GM21367 (cell line): ENCODE measurements at regions not wholly inside any gene's neighbourhood (a gene's known extent, or its start where the extent isn't known, plus 50 kb on each side); places are given as distances from the start of the nearest gene placed in this dataset.

Source experiments
- ATAC-seq: cut with Tn5 transposase; IDR thresholded peaks from one replicate; pipeline ENCODE4 v1.9.1; 2021; ENCODE audit not compliant: unreplicated experiment

DNA sequence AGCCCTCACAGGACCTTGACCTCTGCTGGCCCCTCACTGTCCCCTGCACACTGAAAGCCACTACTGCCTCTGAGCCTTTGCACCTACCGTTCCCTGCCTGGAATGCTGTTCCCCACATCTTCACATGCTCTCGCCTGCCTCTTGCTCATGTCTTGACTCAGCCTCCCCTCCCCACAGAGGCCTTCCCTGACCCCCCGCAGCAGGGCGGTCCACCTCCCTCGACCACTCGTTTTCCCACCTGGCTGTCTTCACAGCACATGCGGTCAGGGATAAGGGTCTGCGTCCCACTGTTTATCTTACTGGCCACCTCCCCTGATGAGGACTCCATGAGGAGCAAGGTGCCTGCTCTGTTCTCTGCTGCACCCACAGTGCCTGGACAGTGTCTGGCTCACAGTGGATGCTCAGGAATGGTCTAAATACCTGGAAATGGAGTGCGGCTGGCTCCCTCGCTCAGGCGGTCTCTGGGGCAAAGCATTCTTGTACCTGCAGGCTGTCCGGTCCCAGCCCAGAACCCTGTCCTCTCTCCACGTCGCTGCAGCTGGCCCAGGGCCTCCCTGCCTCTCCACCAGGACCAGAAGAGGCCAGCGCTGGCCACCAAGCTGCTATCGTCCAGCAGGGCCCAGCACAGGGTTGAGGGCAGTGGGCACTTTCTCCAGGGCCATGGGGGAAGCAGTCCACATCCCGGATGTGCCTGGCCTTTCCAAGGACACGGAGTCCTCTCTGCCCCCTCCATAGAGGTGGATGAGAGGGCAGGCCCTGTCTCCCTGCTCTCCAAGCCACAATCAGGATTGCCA is 107.4 kb downstream of the NCOR2 start:
- no peak for ATAC-seq

DNA sequence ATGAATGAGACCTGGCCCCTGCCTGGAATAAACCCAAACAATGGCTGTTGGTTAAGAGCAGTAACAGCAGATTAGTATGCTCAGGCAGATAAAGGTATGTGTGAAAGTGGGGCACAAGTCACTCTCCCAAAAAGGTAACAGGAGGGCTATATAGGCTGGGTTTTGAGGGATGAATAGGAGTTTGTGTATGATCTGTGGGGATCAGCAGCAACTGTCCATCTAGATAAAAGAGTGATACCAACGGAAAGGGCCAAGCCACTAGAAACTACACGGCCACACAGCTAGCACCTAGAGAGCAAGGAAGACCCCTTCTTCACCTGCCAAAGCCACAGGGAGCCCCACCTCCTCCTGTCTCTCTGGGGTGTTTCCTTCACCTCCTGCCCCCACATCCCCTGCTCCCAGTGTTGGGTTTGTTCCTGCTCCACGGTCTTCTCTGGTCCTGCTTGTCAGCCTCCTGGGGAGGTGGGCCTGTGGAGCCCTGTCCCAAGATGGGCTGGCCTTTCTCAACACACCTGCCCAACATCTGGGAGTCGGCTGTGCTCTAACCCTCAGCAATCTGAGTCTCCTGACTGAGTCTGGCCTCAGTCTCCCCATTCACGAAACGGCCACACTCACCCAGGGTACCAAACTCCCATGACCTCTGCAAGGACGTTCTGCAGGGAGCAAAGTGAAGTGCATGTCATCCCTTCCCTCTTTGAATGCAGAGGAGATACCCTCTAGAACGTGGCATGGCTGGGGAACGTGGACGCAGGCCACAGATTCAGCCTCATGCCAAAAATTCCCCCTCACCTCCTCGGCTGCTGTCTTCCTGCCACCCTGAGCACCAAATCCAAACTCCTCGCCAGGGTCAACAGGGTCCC is 108.2 kb downstream of the NCOR2 start:
- ATAC-seq = no peak

DNA sequence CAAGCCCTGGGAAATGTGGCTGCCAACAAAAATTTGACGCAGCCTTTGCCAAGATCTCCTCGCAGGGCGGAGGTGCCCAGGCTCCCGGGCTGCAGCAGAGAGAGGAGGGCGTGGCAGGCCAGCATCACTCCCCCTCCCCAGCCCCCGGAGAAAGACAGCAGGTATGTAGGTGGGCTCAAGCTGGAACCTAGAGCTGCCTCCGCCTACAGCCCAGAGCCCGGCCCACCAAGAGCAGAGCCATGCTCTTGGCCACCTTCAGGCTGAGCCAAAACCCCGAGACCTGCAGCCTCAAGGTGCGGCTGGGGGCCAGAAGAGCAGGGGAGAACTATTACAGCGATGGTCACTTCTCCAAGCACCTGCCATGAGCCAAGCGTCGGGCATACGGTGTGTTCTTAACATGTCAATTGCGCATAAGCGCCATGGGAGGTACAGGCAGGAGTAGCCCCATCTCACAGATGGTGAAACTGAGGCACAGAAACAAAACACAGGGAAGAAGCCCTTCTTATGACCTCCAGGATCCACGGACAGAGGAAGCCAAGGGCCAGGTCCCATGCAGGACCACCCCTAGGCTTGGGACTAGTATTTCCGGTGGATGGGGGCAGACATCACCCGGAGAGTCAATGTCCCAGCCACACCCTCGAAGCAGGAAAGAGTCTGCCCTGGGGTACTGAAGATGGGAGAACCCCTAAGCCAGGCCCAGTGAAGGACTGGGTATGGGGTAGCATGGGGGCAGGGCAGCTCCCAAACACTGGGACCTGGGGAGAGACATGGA is 109.0 kb downstream of the NCOR2 start:
- ATAC-seq = no peak

DNA sequence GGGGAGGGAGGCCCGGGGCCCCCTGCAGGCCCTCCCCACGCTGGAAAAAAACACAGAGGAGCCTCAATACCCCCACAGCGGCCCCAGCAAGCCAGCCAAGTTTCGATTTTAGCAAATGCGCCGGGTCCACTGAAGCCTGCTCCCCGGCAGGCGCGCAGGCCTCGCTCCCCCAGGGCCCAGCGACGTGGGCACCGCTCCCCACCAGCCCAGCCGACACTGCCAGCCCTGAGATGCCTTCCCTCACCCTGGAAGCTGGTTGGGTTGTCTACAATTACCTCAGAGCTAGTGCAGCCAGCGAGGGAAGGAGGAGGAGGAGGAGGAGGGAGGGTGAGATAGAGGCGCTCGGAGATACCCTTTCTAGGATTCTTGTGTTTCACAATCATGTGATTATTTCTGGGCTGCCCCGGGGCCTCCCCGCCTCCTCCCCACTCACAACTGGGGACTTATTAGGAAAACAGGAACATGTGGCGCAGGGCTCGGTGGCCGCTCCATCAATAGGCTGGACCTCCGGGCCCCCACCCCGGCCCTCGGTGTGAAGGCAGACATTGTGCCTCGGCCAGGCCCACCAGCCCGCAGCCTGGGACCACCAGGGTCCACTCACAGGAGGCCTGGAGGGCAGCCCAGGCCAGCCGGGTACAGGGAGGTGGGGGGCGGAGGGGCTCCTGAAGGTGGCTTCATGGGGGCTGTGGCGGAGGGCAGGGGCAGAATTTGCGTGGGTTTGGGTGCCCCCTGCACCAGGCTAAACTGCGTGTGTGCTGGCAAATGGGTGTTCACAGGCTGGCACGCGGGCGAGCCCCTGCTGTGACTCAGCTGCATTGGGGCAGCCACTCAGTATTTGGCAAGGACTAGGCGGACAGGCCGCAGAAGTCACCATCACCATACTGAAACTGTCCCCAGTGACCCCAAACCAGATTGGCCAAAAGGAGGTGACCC is 109.9 kb downstream of the NCOR2 start:
- no peak for ATAC-seq

GRCh38 chr12:124456652-124457152 is 110.7 kb downstream of the NCOR2 start:
- ATAC-seq = no peak

DNA sequence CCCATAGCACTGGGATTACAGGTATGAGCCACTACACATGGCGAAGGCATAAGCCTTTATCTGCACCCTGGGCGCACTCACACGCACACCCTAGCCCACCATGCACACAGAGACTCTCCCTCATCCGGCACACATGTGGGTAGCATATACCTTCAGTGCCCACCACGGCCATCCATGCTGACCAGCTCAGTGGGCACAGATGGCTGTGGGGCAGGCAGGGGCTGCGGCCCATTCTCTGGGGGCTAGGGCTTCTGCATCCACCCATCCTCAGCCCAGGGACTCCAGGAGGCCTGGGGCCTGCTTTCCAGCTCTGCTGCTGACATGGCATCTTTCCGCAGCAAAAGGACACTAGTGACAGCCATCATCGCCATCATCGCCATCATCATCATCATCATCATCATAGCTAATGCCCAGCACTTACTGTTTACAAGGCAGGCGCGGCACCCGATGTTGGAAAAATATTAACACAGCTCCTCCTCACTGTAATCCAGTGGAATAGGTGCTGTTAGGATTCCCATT is 111.2 kb downstream of the NCOR2 start:
- no peak for ATAC-seq

DNA sequence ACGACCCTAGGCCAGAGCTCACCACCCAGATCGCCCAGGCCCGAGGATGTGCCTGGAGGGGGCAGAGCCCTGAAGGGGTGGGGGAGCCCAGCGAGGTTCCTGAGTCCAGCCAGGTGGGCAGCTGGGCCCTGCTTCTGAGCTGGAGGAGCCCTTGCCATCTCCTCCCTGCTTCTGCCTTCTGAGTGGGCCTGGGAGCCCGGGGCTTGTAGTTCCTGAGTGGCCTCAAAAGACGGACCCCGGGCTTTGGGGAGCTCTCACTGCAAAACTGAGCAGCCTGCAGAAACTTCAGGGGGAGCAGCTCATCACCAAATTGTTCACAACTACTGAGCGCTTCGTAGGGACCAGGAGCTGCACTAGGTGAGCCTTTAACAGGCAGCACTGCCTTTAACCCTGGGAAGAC is 112.1 kb downstream of the NCOR2 start:
- no peak for ATAC-seq

DNA sequence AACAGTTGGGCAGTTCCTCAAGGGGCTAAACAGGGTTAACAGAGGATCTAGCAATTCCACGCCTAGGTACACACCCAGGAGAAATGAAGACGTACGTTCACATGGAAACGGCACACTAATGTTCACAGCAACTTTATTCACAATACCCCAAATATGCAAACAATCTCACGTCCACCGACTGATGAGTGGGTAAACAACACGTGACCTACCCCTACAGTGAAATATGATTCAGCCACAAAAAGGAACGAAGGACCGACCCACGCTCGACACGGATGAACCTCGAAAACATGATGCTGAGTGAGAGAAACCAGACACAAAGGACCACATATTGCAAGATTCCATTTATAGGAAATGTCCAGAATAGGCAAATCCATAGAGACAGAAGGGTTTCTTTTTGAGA is 112.7 kb downstream of the NCOR2 start:
- ATAC-seq = no peak

GRCh38 chr12:124454352-124454725 is 113.1 kb downstream of the NCOR2 start:
- ATAC-seq = no peak

- peak; percentile 63 for ATAC-seq
Measured at GRCh38 chr12:124453419-124454351, 113.7 kb downstream of the NCOR2 start.

GRCh38 chr12:124452576-124453331 is 114.7 kb downstream of the NCOR2 start:
- no peak for ATAC-seq

DNA sequence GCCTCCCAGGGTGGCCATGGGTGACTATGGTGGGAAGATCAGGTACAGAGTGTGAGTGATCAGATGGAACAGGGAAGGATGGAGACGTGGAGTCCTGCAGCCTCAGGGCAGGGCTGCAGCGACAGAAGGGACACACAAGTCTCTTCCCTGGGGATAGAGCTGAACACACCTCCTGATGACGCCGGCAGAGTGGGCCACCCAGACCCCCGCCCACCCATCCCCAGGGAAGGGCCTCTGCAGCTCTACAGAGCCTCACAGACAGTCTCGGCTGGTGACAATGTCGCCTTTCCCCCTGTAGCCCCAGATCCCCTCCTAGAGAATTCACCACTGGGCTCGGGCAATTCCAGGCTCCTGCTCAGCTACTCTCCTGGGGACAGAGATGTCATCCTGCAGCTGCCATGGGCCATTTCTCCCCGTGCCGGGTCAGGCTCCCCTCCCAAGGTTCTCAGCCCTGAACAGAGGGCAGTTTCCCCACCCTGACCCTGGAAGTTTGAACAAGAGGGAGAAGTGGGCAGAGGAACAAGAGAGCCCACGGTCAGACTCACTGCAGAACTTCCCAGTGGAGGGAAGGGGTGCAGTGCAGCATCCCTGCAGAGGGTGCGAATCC is 115.7 kb downstream of the NCOR2 start:
- ATAC-seq = no peak

DNA sequence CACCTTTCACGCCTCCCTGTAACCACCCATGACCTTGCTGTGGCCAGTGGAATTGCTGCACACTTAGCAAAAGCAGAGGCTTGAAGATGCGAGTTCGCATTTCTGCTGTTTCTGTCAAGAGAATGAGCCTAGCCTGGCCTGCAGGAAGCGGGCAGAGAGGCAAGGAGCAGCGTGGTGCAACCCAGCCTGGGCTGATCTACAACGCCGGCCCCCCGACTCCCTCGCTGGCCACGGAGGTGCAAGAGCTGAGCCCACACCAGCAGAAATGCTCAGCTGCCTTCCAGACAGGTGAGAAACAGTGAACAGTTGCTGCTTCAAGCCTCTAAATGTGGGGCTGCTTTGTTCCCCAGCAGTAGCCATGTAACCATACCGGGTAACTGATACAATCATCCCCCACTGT is 116.4 kb downstream of the NCOR2 start:
- no peak for ATAC-seq

GRCh38 chr12:124450376-124450750 is 117.0 kb downstream of the NCOR2 start:
- ATAC-seq = no peak

DNA sequence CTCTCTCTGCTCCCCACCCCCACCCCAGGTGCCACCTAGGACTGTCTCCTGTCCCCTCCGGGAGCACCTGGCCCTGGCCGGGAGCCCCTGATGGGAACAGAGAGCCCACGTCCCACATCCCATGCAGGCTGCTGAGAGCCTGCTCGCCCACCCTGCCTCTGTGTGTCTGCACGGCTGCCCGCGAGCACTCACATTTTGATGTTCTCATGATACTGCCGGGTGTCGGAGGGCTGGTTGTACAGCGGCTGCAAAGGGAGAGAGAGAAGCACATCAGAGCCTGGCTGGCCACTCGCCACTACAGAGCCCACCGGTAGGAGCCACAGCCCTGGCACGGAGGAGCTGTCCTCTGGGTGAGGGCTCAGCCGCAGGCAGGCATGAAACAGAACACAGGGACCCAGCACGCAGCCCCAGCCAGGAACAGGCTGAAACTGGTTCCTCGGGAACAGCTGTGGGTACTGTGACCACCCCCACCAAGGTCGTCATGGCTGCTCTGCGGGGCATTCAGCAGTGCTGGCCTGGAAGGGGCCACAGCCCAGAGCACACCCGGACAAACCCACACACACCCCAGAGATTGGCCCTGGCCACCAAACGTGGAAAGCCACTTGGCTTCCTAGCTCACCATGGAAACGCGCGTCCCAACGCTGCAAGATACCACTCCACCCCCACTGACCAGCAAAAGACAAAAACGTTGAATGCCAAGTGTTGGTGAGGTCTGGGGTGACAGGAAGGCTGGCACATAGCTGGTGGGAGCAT is 117.6 kb downstream of the NCOR2 start:
- ATAC-seq = no peak

DNA sequence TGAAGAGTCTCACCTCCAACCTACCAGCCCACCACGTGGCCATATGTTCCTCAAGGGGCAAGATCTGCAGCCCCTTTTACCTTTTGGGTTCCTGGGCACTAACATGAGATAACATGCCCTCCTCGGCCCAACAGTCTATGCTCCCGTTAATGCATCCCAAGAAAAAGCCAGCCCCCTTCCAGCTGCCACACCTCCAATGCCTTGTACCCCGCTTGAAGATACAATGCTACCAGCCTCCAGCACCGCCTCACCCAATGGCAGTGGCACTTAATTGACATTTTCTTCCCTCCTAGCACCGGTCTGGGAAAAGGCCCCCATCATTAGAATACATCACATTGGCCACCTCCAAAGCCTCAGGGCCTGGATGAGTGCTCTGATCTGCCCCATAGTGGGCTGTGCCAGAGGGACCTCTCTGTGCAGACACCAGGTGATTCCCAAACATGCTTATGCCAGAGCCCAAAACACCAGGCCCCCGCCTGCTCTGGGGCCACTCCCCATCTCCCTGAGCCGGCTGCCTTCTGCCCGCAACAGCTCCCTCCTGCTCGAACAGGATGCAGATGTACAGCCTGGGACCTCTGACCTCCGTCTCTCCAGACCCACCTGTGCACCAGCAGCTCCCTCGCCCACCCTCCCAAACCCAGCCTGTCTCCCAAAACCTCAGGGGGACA is 118.3 kb downstream of the NCOR2 start:
- ATAC-seq = no peak
